B cell (primary cell): ENCODE measurements at regions not wholly inside any gene's neighbourhood (a gene's known extent, or its start where the extent isn't known, plus 50 kb on each side); places are given as distances from the start of the nearest gene placed in this dataset.
"Not testable (repeated sequence)": the region's sequence is repeated elsewhere in the genome, so short reads cannot be mapped to it uniquely, and the experiment has no call there.

Source experiments
- ATAC-seq: fragments of 200-7000 bp; cut with Tn5 transposase; one replicate; pipeline ENCODE4 v1.10.0; 2021; ENCODE audit warnings: low read depth, mild to moderate bottlenecking, moderate number of reproducible peaks, moderate library complexity
- CTCF ChIA-PET: fragments of 350-600 bp; sonication (Branson Sonifier 250); formaldehyde crosslinking; loops from one replicate; lab custom pipeline; 2021; ENCODE audit warnings: antibody characterized with exemption, inconsistent platforms; lab: Charles Lee
- POLR2A ChIA-PET: fragments of 350-600 bp; sonication (Branson Sonifier 250); formaldehyde crosslinking; loops from one replicate; lab custom pipeline; 2021; ENCODE audit warnings: antibody characterized with exemption; lab: Charles Lee
- DNase-seq: peaks from one replicate; pipeline ENCODE4 v3.0.0; 2013
- H2AFZ ChIP-seq: 2 replicates; pipeline ENCODE4 v1.6.1; 2012; ENCODE audit warnings: mild to moderate bottlenecking, low read depth, low read length; ENCODE audit not compliant: insufficient read depth, poor library complexity, severe bottlenecking
- H3K27ac ChIP-seq, 2 donors: 1 replicate in 1 of 2; 2 replicates in 1 of 2; pipeline ENCODE4 v1.5.1; 2012 to 2013; ENCODE audit warnings: low read length in 2 of 2, mild to moderate bottlenecking in 2 of 2, moderate library complexity in 1 of 2
- H3K27me3 ChIP-seq, 4 experiments: fragments of 200-600 bp in 1 of 4; sonication (generic) in 1 of 4; replicated peaks in 1 of 4; 1 replicate in 2 of 4; 2 replicates in 2 of 4; pipeline versions ENCODE4 v1.6.1 to v1.7.0; 2013 to 2016; ENCODE audit warnings: low read length in 3 of 4, mild to moderate bottlenecking in 2 of 4, mixed read lengths in 1 of 4, moderate library complexity in 1 of 4; ENCODE audit not compliant: insufficient read depth in 4 of 4, control insufficient read depth in 3 of 4; ENCODE audit errors: control extremely low read depth in 1 of 4
- H3K36me3 ChIP-seq, 2 experiments: replicated peaks in 1 of 2; 1 replicate in 1 of 2; 2 replicates in 1 of 2; pipeline versions ENCODE4 v1.6.1 to v1.7.1; 2013; ENCODE audit warnings: low read length in 1 of 2; ENCODE audit not compliant: insufficient read depth in 2 of 2, control insufficient read depth in 1 of 2; ENCODE audit errors: control extremely low read depth in 1 of 2, extremely low read depth in 1 of 2
- H3K4me1 ChIP-seq, 2 donors: fragments of 200-600 bp in 1 of 2; sonication (generic) in 1 of 2; 1 replicate in 1 of 2; 2 replicates in 1 of 2; pipeline versions ENCODE4 v1.5.1 to v1.6.1; 2013 to 2017; ENCODE audit warnings: low read length in 2 of 2; ENCODE audit not compliant: control insufficient read depth in 2 of 2, insufficient read depth in 2 of 2
- H3K4me2 ChIP-seq: replicated peaks from 2 replicates; pipeline ENCODE3; 2012; ENCODE audit warnings: mild to moderate bottlenecking, low read depth, low read length; ENCODE audit not compliant: poor library complexity, severe bottlenecking
- H3K4me3 ChIP-seq, 5 experiments: fragments of 200-600 bp in 1 of 5; sonication (generic) in 1 of 5; 1 replicate in 3 of 5; 2 replicates in 2 of 5; pipeline versions ENCODE4 v1.5.1 to v1.7.0; 2011 to 2016; ENCODE audit warnings: low read length in 4 of 5, mild to moderate bottlenecking in 4 of 5, low read depth in 2 of 5, control low read depth in 1 of 5, moderate library complexity in 1 of 5; ENCODE audit not compliant: insufficient read depth in 1 of 5; ENCODE audit errors: control extremely low read depth in 1 of 5, extremely low read depth in 1 of 5
- H3K79me2 ChIP-seq: fragments of 200-600 bp; sonication (generic); one replicate; pipeline ENCODE4 v1.6.0; 2016; ENCODE audit warnings: low read length; ENCODE audit not compliant: control insufficient read depth, insufficient read depth
- H3K9ac ChIP-seq: fragments of 200-600 bp; sonication (generic); 2 replicates; pipeline ENCODE4 v1.6.1; 2017; ENCODE audit warnings: mild to moderate bottlenecking, low read length, moderate library complexity
- H3K9me3 ChIP-seq, 3 donors: one replicate each; pipeline versions ENCODE4 v1.6.1 to v1.7.1; 2013; ENCODE audit warnings: low read length in 2 of 3; ENCODE audit not compliant: control insufficient read depth in 2 of 3, insufficient read depth in 1 of 3; ENCODE audit errors: control extremely low read depth in 1 of 3
- H4K20me1 ChIP-seq: 2 replicates; pipeline ENCODE4 v1.6.0; 2012; ENCODE audit warnings: mild to moderate bottlenecking, low read length; ENCODE audit not compliant: insufficient read depth, control insufficient read depth, poor library complexity, severe bottlenecking
- H3K27ac Mint-ChIP-seq: one replicate; pipeline ENCODE4 v1.8.0; 2021; ENCODE audit warnings: mixed read lengths
- H3K27me3 Mint-ChIP-seq: one replicate; pipeline ENCODE4 v1.8.0; 2021; ENCODE audit warnings: mixed read lengths
- H3K4me1 Mint-ChIP-seq: one replicate; pipeline ENCODE4 v1.8.0; 2021; ENCODE audit warnings: mixed read lengths
- H3K4me3 Mint-ChIP-seq: one replicate; pipeline ENCODE4 v1.8.0; 2021; ENCODE audit warnings: mixed read lengths
- H3K9me3 Mint-ChIP-seq: one replicate; pipeline ENCODE4 v1.8.0; 2022; ENCODE audit warnings: mixed read lengths; ENCODE audit not compliant: insufficient read depth
- CTCF ChIP-seq: fragments of 200-600 bp; IDR thresholded peaks from one replicate; pipeline ENCODE4 v1.8.0; 2022; ENCODE audit warnings: antibody characterized with exemption, mild to moderate bottlenecking
- EZH2 ChIP-seq: IDR thresholded peaks from 2 replicates; pipeline ENCODE4 v1.6.1; 2012; ENCODE audit warnings: borderline replicate concordance, low read depth, mild to moderate bottlenecking, moderate library complexity, low read length; ENCODE audit not compliant: insufficient read depth, poor library complexity, severe bottlenecking
- WGBS: methylation state at CpG from one replicate; pipeline ENCODE4 v1.1.5; 2013; ENCODE audit warnings: missing lambda C conversion rate; ENCODE audit not compliant: insufficient coverage; 5-methylcytosine and 5-hydroxymethylcytosine counted together
- intact Hi-C: fragments of 100-400 bp; cut with micrococcal nuclease; formaldehyde crosslinking; loops from one replicate; pipeline ENCODE4 v1.10.0; 2022

GRCh38 chr13:112270951-112271350, 105.2 kb upstream of the SPACA7 start:
- H3K36me3 ChIP-seq, result no peaks in the 10 kb centered on the region
- no peaks in the 10 kb centered on the region for H3K79me2 ChIP-seq
- no peaks in the 10 kb centered on the region for H3K9me3 Mint-ChIP-seq
- H3K9ac ChIP-seq, result no peak overlapping the region
- peaks cover 0 to 3% (median 0%) of the 10 kb centered on the region in 4 experiments for H3K27me3 ChIP-seq
- H3K4me3 Mint-ChIP-seq, result no peak overlapping the region
- H2AFZ ChIP-seq, result no peak overlapping the region
- DNase-seq (no peak), ATAC-seq (no peak)
- ChIA-PET POLR2A (no interaction called here), CTCF (no interaction called here)
- no peak for TF ChIP-seq EZH2
- no peak for TF ChIP-seq CTCF
- no peaks in the 10 kb centered on the region for H4K20me1 ChIP-seq
- H3K27ac ChIP-seq, result no peak overlapping the region
- no CpG with 5 or more reads among the region's 2 CpGs for WGBS
- H3K9me3 ChIP-seq, result no peaks in the 10 kb centered on the region
- intact Hi-C loops, result no loop called here
- H3K4me2 ChIP-seq, result no peak overlapping the region
- peaks cover 12% of the 10 kb centered on the region for H3K27me3 Mint-ChIP-seq
- H3K4me1 ChIP-seq, result no peaks in the 10 kb centered on the region
- no peak overlapping the region for H3K4me3 ChIP-seq
- H3K4me1 Mint-ChIP-seq, result no peaks in the 10 kb centered on the region
- no peak overlapping the region for H3K27ac Mint-ChIP-seq

GRCh38 chr13:112286733-112287132, 89.4 kb upstream of the SPACA7 start:
- intact Hi-C loops, H3K27ac Mint-ChIP-seq, H2AFZ ChIP-seq, DNase-seq, POLR2A ChIA-PET, CTCF ChIA-PET, H3K9ac ChIP-seq, H3K79me2 ChIP-seq, H3K27ac ChIP-seq, H3K27me3 ChIP-seq, H3K4me3 ChIP-seq, ATAC-seq, H4K20me1 ChIP-seq, H3K4me1 Mint-ChIP-seq, H3K4me2 ChIP-seq, H3K4me1 ChIP-seq, H3K27me3 Mint-ChIP-seq, H3K4me3 Mint-ChIP-seq, H3K9me3 ChIP-seq, H3K9me3 Mint-ChIP-seq, H3K36me3 ChIP-seq: not testable (repeated sequence)
